Endothelial cell of umbilical vein (primary cell): ENCODE measurements at regions not wholly inside any gene's neighbourhood (a gene's known extent, or its start where the extent isn't known, plus 50 kb on each side); places are given as distances from the start of the nearest gene placed in this dataset.

Source experiments
- EZH2 ChIP-seq: IDR thresholded peaks from 2 replicates; pipeline ENCODE4 v1.6.1; 2012; ENCODE audit warnings: borderline replicate concordance, low read depth, mild to moderate bottlenecking, moderate library complexity, low read length, inconsistent platforms; ENCODE audit not compliant: severe bottlenecking
- POLR2AphosphoS5 ChIP-seq: IDR thresholded peaks from 2 replicates; pipeline ENCODE4 v1.6.1; 2012; ENCODE audit warnings: low read depth, mild to moderate bottlenecking, control low read depth, low read length, moderate library complexity; ENCODE audit not compliant: insufficient read depth
- TF ChIP-seq, protein P1 (sequence below), 2 donors: IDR thresholded peaks; 1 replicate in 1 of 2; 2 replicates in 1 of 2; pipeline ENCODE4 v1.5.1; 2011; ENCODE audit warnings: low read length in 2 of 2, mild to moderate bottlenecking in 2 of 2, moderate library complexity in 2 of 2, control low read depth in 1 of 2, inconsistent platforms in 1 of 2, low read depth in 1 of 2; ENCODE audit not compliant: insufficient read depth in 1 of 2; ENCODE audit errors: extremely low read depth in 1 of 2

DNA sequence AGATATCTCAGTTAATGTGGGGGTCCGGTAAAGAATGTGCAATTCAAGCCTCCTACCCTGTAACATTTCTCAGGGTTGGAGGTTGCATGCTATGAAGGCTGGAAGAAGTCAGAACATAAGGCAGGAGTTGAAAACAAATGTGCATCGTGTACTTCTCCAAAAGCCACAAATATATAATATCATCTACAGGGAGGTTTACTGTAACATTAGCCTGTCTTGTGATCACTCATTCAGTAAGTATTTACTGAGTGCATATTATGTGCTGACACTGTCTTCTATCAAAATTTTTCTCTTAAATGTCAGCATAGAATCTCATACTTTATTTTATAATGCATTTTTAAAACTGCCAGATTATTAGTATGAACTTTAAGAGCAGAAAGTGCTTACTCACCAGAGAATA lies 105.6 kb upstream of the ZNF366 start:
- TF ChIP-seq POLR2AphosphoS5 (no peak), EZH2 (no peak)
- TF ChIP-seq, protein P1, sequence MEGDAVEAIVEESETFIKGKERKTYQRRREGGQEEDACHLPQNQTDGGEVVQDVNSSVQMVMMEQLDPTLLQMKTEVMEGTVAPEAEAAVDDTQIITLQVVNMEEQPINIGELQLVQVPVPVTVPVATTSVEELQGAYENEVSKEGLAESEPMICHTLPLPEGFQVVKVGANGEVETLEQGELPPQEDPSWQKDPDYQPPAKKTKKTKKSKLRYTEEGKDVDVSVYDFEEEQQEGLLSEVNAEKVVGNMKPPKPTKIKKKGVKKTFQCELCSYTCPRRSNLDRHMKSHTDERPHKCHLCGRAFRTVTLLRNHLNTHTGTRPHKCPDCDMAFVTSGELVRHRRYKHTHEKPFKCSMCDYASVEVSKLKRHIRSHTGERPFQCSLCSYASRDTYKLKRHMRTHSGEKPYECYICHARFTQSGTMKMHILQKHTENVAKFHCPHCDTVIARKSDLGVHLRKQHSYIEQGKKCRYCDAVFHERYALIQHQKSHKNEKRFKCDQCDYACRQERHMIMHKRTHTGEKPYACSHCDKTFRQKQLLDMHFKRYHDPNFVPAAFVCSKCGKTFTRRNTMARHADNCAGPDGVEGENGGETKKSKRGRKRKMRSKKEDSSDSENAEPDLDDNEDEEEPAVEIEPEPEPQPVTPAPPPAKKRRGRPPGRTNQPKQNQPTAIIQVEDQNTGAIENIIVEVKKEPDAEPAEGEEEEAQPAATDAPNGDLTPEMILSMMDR (IDR thresholded peaks at IDR 0.05; ENCODE audit: extremely low read depth in 1 of 2, insufficient read depth in 1 of 2, low read depth in 1 of 2, low read length in 2 of 2), result no peak
